H1 (cell line): ENCODE measurements at regions not wholly inside any gene's neighbourhood (a gene's known extent, or its start where the extent isn't known, plus 50 kb on each side); places are given as distances from the start of the nearest gene placed in this dataset.

Experiments
- CTCF ChIA-PET: fragments of 300-600 bp; sonication (Branson Sonifier 250); formaldehyde crosslinking; loops from one replicate; lab custom pipeline; 2021; ENCODE audit not compliant: partially characterized antibody; lab: Charles Lee
- POLR2A ChIA-PET: fragments of 300-600 bp; sonication (Branson Sonifier 250); formaldehyde crosslinking; loops from one replicate; lab custom pipeline; 2021; ENCODE audit warnings: inconsistent platforms; ENCODE audit not compliant: partially characterized antibody; lab: Charles Lee
- DNase-seq, 2 experiments: peaks; one replicate each; pipeline versions ENCODE4 v3.0.0 to v3.0.0-alpha.2; 2010 to 2022; ENCODE audit warnings: low spot score in 2 of 2, low read depth in 1 of 2, mixed read lengths in 1 of 2
- FAIRE-seq: peaks from 2 replicates; lab custom pipeline; 2011; peaks lifted over from hg19 to GRCh38; lab: Jason Lieb, UNC
- H2AFZ ChIP-seq: 2 replicates; pipeline ENCODE4 v1.8.1; 2012; ENCODE audit warnings: low read length, inconsistent platforms
- H2AK5ac ChIP-seq: 2 replicates; pipeline ENCODE4 v1.6.1; 2013; ENCODE audit warnings: low read depth, low read length
- H2BK120ac ChIP-seq: replicated peaks from 2 replicates; pipeline ENCODE3; 2013; ENCODE audit warnings: low read depth, low read length, inconsistent platforms
- H2BK12ac ChIP-seq: 2 replicates; pipeline ENCODE4 v1.6.1; 2013; ENCODE audit warnings: low read depth, low read length
- H2BK15ac ChIP-seq: 2 replicates; pipeline ENCODE4 v1.6.1; 2013; ENCODE audit warnings: low read length
- H2BK20ac ChIP-seq: 2 replicates; pipeline ENCODE4 v1.6.1; 2013; ENCODE audit warnings: low read length
- H2BK5ac ChIP-seq: 2 replicates; pipeline ENCODE4 v1.6.1; 2013; ENCODE audit warnings: low read depth, low read length
- H3K14ac ChIP-seq: 2 replicates; pipeline ENCODE4 v1.6.1; 2013; ENCODE audit warnings: inconsistent platforms; ENCODE audit not compliant: insufficient read length
- H3K18ac ChIP-seq: 2 replicates; pipeline ENCODE4 v1.6.1; 2013; ENCODE audit warnings: low read length; ENCODE audit errors: extremely low read depth
- H3K23ac ChIP-seq: 2 replicates; pipeline ENCODE4 v1.6.1; 2013; ENCODE audit warnings: inconsistent platforms; ENCODE audit not compliant: insufficient read length
- H3K23me2 ChIP-seq: 2 replicates; pipeline ENCODE4 v1.6.1; 2013; ENCODE audit warnings: low read depth, low read length
- H3K27ac ChIP-seq: 2 replicates; pipeline ENCODE4 v1.6.1; 2011; ENCODE audit warnings: low read depth, low read length, inconsistent platforms
- H3K27me3 ChIP-seq, 4 experiments: replicated peaks in 1 of 4; 1 replicate in 1 of 4; 2 replicates in 3 of 4; pipeline versions ENCODE4 v1.6.1 to v1.8.1; 2011 to 2013; ENCODE audit warnings: low read length in 3 of 4, mild to moderate bottlenecking in 3 of 4, inconsistent platforms in 2 of 4, mixed read lengths in 2 of 4, moderate library complexity in 1 of 4; ENCODE audit not compliant: control insufficient read depth in 3 of 4, insufficient read depth in 3 of 4; ENCODE audit errors: extremely low read depth in 1 of 4
- H3K36me3 ChIP-seq, 4 experiments: 2 replicates each; pipeline versions ENCODE4 v1.6.1 to v1.8.1; 2011 to 2013; ENCODE audit warnings: mild to moderate bottlenecking in 4 of 4, low read length in 3 of 4, moderate library complexity in 2 of 4, control low read depth in 1 of 4, inconsistent platforms in 1 of 4; ENCODE audit not compliant: insufficient read depth in 4 of 4, control insufficient read depth in 2 of 4
- H3K4ac ChIP-seq: replicated peaks from 2 replicates; pipeline ENCODE3; 2013; ENCODE audit warnings: low read length, low read depth, mixed read lengths, inconsistent platforms; ENCODE audit not compliant: insufficient read length
- H3K4me1 ChIP-seq, 4 experiments: replicated peaks in 1 of 4; 1 replicate in 1 of 4; 2 replicates in 3 of 4; pipeline versions ENCODE4 v1.6.1 to v1.8.1; 2011 to 2013; ENCODE audit warnings: low read length in 3 of 4, inconsistent platforms in 2 of 4, mixed read lengths in 1 of 4; ENCODE audit not compliant: insufficient read depth in 4 of 4, control insufficient read depth in 3 of 4
- H3K4me2 ChIP-seq, 2 experiments: 2 replicates each; pipeline versions ENCODE4 v1.6.1 to v1.8.1; 2011 to 2013; ENCODE audit warnings: low read depth in 2 of 2, low read length in 2 of 2, control low read depth in 1 of 2, inconsistent platforms in 1 of 2, mild to moderate bottlenecking in 1 of 2; ENCODE audit not compliant: insufficient read depth in 1 of 2
- H3K4me3 ChIP-seq, 4 experiments: fragments of 200-600, 300-600 bp in 1 of 4; sonication (generic), shearing (Covaris generic), sonication (Bioruptor Twin) in 1 of 4; 2 replicates each; pipeline versions ENCODE4 v1.5.1 to v1.8.1; 2011 to 2016; ENCODE audit warnings: low read length in 4 of 4, low read depth in 3 of 4, control low read depth in 2 of 4, inconsistent platforms in 2 of 4, mild to moderate bottlenecking in 2 of 4, mixed read lengths in 1 of 4, moderate library complexity in 1 of 4; ENCODE audit not compliant: insufficient read depth in 2 of 4; ENCODE audit errors: extremely low read depth in 1 of 4
- H3K56ac ChIP-seq: replicated peaks from 2 replicates; pipeline ENCODE3; 2013; ENCODE audit warnings: low read depth, mild to moderate bottlenecking, mixed read lengths, low read length, inconsistent platforms; ENCODE audit not compliant: insufficient read length
- H3K79me1 ChIP-seq: 2 replicates; pipeline ENCODE4 v1.6.1; 2013; ENCODE audit warnings: low read depth, low read length, control low read depth
- H3K79me2 ChIP-seq, 2 experiments: 2 replicates each; pipeline versions ENCODE4 v1.6.1 to v1.8.1; 2012 to 2013; ENCODE audit warnings: low read length in 2 of 2, mild to moderate bottlenecking in 2 of 2, inconsistent platforms in 1 of 2; ENCODE audit not compliant: insufficient read depth in 2 of 2, control insufficient read depth in 1 of 2
- H3K9ac ChIP-seq, 4 experiments: replicated peaks in 1 of 4; 1 replicate in 1 of 4; 2 replicates in 3 of 4; pipeline versions ENCODE4 v1.6.1 to v1.8.1; 2011 to 2013; ENCODE audit warnings: low read depth in 3 of 4, low read length in 3 of 4, control low read depth in 2 of 4, mild to moderate bottlenecking in 2 of 4, moderate library complexity in 2 of 4, inconsistent platforms in 1 of 4; ENCODE audit errors: extremely low read depth in 1 of 4
- H3K9me3 ChIP-seq, 2 experiments: 2 replicates each; pipeline versions ENCODE4 v1.6.1 to v1.8.1; 2012 to 2013; ENCODE audit warnings: mild to moderate bottlenecking in 2 of 2, moderate library complexity in 2 of 2, control low read depth in 1 of 2, inconsistent platforms in 1 of 2, low read depth in 1 of 2, low read length in 1 of 2, mixed read lengths in 1 of 2; ENCODE audit not compliant: insufficient read depth in 2 of 2
- H4K20me1 ChIP-seq, 2 experiments: replicated peaks in 1 of 2; 2 replicates each; pipeline versions ENCODE3 to v1.8.1; 2011 to 2013; ENCODE audit warnings: inconsistent platforms in 2 of 2, low read length in 2 of 2, mild to moderate bottlenecking in 1 of 2; ENCODE audit not compliant: insufficient read depth in 2 of 2, control insufficient read depth in 1 of 2
- H4K5ac ChIP-seq: 2 replicates; pipeline ENCODE4 v1.6.1; 2013; ENCODE audit warnings: low read length, low read depth, mixed read lengths, inconsistent platforms; ENCODE audit not compliant: insufficient read length
- H4K8ac ChIP-seq: 2 replicates; pipeline ENCODE4 v1.8.0; 2013; ENCODE audit warnings: mild to moderate bottlenecking, moderate library complexity, low read length, inconsistent platforms; ENCODE audit not compliant: insufficient read depth; ENCODE audit errors: extremely low read depth
- H4K91ac ChIP-seq: replicated peaks from 2 replicates; pipeline ENCODE3; 2013; ENCODE audit warnings: low read length, mixed read lengths, inconsistent platforms; ENCODE audit not compliant: insufficient read length
- CREB1 ChIP-seq: IDR thresholded peaks from 2 replicates; pipeline ENCODE4 v1.6.1; 2012; ENCODE audit warnings: inconsistent platforms
- EP300 ChIP-seq, 2 experiments: IDR thresholded peaks; 1 replicate in 1 of 2; 2 replicates in 1 of 2; pipeline ENCODE4 v1.6.1; 2011 to 2012; ENCODE audit warnings: low read depth in 2 of 2, low read length in 2 of 2, mild to moderate bottlenecking in 2 of 2, borderline replicate concordance in 1 of 2, inconsistent platforms in 1 of 2, moderate library complexity in 1 of 2
- FOSL1 ChIP-seq: IDR thresholded peaks from 2 replicates; pipeline ENCODE4 v1.6.1; 2011; ENCODE audit warnings: mild to moderate bottlenecking, low read depth, low read length, moderate library complexity; ENCODE audit not compliant: insufficient read depth
- HDAC2 ChIP-seq, 2 experiments: fragments of 300-600 bp in 1 of 2; sonication (generic) in 1 of 2; IDR thresholded peaks; 2 replicates each; pipeline ENCODE4 v1.6.1; 2011 to 2012; ENCODE audit warnings: low read depth in 2 of 2, low read length in 2 of 2, mild to moderate bottlenecking in 2 of 2, moderate library complexity in 2 of 2, borderline replicate concordance in 1 of 2, inconsistent platforms in 1 of 2
- HDAC6 ChIP-seq: IDR thresholded peaks from one replicate; pipeline ENCODE4 v1.7.1; 2012; ENCODE audit warnings: low read depth, mild to moderate bottlenecking, inconsistent platforms, low read length, moderate library complexity
- JUN ChIP-seq: IDR thresholded peaks from 2 replicates; pipeline ENCODE4 v1.6.1; 2011; ENCODE audit warnings: low read depth, mild to moderate bottlenecking, improper control_type of control experiment, low read length
- RFX5 ChIP-seq: IDR thresholded peaks from 2 replicates; pipeline ENCODE4 v1.6.1; 2011; ENCODE audit warnings: low read depth, low read length, improper control_type of control experiment, borderline replicate concordance
- SIX5 ChIP-seq: IDR thresholded peaks from 2 replicates; pipeline ENCODE4 v1.6.1; 2011; ENCODE audit warnings: mild to moderate bottlenecking, low read depth, low read length
- SP2 ChIP-seq: IDR thresholded peaks from 2 replicates; pipeline ENCODE4 v1.6.1; 2012; ENCODE audit warnings: mild to moderate bottlenecking, low read length, inconsistent platforms
- TAF7 ChIP-seq: optimal IDR thresholded peaks from 2 replicates; pipeline ENCODE3; 2011; ENCODE audit warnings: low read depth, mild to moderate bottlenecking, inconsistent platforms, low read length, moderate library complexity, borderline replicate concordance
- TEAD4 ChIP-seq: IDR thresholded peaks from 2 replicates; pipeline ENCODE4 v1.6.1; 2012; ENCODE audit warnings: low read depth, low read length, inconsistent platforms, mixed read lengths
- WGBS, 2 experiments: shearing (Covaris generic) in 1 of 2; methylation state at CpG; one replicate each; pipeline versions ENCODE4 v1.1.6 to v1.1.7; 2013 to 2015; ENCODE audit warnings: low lambda C conversion rate in 2 of 2, mixed read lengths in 2 of 2, inconsistent platforms in 1 of 2, low coverage in 1 of 2, missing lambda C conversion rate in 1 of 2; ENCODE audit not compliant: insufficient replicate concordance in 2 of 2, insufficient coverage in 1 of 2, insufficient read length in 1 of 2; ENCODE audit errors: extremely low coverage in 1 of 2, missing lambda C conversion rate in 1 of 2; 5-methylcytosine and 5-hydroxymethylcytosine counted together
- TF ChIP-seq, protein P1 (sequence below): IDR thresholded peaks from 2 replicates; pipeline ENCODE4 v1.6.1; 2012; ENCODE audit warnings: inconsistent platforms

DNA sequence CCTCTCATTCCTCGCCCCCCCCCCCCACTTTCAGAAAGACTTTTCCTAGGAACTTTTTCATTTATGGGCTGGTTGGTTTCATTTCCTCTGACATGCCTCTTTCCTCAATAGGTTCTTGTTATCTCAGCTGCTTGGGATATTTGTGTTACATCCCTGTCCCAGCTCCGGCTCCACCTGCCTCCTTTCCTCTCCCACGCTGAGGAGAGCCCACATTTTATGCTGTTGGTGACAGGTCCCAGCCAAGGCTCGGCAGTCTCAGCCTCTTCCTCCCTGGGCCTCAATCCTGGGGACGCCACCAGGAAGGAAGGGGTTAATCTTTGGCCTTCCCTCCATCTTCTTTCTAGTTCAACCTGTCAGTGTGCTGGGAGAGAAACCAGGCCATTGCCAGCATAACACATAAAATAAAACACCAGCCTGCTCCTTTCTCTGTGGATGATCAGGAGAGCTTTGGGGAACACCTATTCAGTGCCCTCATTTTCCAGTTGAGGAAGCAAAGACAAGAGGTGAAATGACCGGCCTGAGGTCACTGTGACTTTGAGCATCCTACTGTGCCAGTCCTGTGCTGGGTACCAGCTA is 216.9 kb upstream of the TNP1 start:
- no peak overlapping the region for H3K23ac ChIP-seq
- no peak overlapping the region for H3K56ac ChIP-seq
- no peaks in the 10 kb centered on the region for H3K9me3 ChIP-seq
- H3K4ac ChIP-seq, result no peak overlapping the region
- H2AFZ ChIP-seq, result no peak overlapping the region
- no peak overlapping the region for H3K18ac ChIP-seq
- CTCF ChIA-PET, result interaction anchor here (1.2 to 1.4 kb wide), 3 partner anchors 12 to 21 kb away, joined by 3 to 4 read pairs (median 4); no protein-coding TSS in a partner anchor
- no peak overlapping the region for H2BK15ac ChIP-seq
- no peak overlapping the region for H4K5ac ChIP-seq
- H3K4me3 ChIP-seq, result no peak overlapping the region
- H2BK5ac ChIP-seq, result no peak overlapping the region
- DNase-seq (no peak), FAIRE-seq (no peak)
- no peak overlapping the region for H4K8ac ChIP-seq
- H2BK120ac ChIP-seq, result no peak overlapping the region
- 91% methylated on average over 5 of the region's 6 CpGs; no CpG with 5 or more reads in 1 of the 2 experiments for WGBS, 2 experiments
- H3K9ac ChIP-seq, result no peak overlapping the region
- H3K79me2 ChIP-seq, result no peaks in the 10 kb centered on the region
- H3K23me2 ChIP-seq, result no peaks in the 10 kb centered on the region; the same call in 1 of the 2 replicates
- no peak overlapping the region for H3K4me2 ChIP-seq
- no peak overlapping the region for H3K14ac ChIP-seq
- POLR2A ChIA-PET, result no interaction called here
- no peaks in the 10 kb centered on the region for H3K4me1 ChIP-seq
- H4K91ac ChIP-seq, result no peak overlapping the region
- no peaks in the 10 kb centered on the region for H4K20me1 ChIP-seq
- no peak overlapping the region for H3K27ac ChIP-seq
- no peak overlapping the region for H2BK12ac ChIP-seq
- H2BK20ac ChIP-seq, result no peak overlapping the region
- no peaks in the 10 kb centered on the region for H3K27me3 ChIP-seq
- H3K79me1 ChIP-seq, result no peaks in the 10 kb centered on the region
- H3K36me3 ChIP-seq, result no peaks in the 10 kb centered on the region
- no peak overlapping the region for H2AK5ac ChIP-seq
- TF ChIP-seq TAF7 (no peak), RFX5 (no peak), FOSL1 (no peak), HDAC6 (no peak), SP2 (no peak), HDAC2 (IDR thresholded peaks at IDR 0.05; ENCODE audit: borderline replicate concordance in 1 of 2, low read depth in 2 of 2, low read length in 2 of 2) (no peak), EP300 (IDR thresholded peaks at IDR 0.05; ENCODE audit: borderline replicate concordance in 1 of 2, low read depth in 2 of 2, low read length in 2 of 2) (no peak), CREB1 (no peak), TEAD4 (no peak), SIX5 (no peak), JUN (no peak)
- TF ChIP-seq, protein P1, sequence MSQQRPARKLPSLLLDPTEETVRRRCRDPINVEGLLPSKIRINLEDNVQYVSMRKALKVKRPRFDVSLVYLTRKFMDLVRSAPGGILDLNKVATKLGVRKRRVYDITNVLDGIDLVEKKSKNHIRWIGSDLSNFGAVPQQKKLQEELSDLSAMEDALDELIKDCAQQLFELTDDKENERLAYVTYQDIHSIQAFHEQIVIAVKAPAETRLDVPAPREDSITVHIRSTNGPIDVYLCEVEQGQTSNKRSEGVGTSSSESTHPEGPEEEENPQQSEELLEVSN, result no peak
